Activated naive CD8-positive, alpha-beta T cell treated with anti-CD3 and anti-CD28 coated beads, Interleukin-2, amount 10 ng/mL, durations not matched to agents 7 days and 5 days (primary cell): ENCODE measurements at regions not wholly inside any gene's neighbourhood (a gene's known extent, or its start where the extent isn't known, plus 50 kb on each side); places are given as distances from the start of the nearest gene placed in this dataset.

Experiments used
- ATAC-seq: fragments of 150-1000 bp; cut with Tn5 transposase; one replicate; pipeline ENCODE4 v1.10.0; 2021; ENCODE audit warnings: low read depth, moderate library complexity
- POLR2A ChIA-PET: fragments of 350-600 bp; sonication (Branson Sonifier 250); formaldehyde crosslinking; loops from one replicate; lab custom pipeline; 2021; ENCODE audit warnings: antibody characterized with exemption; lab: Charles Lee
- DNase-seq: peaks from one replicate; pipeline ENCODE4 v3.0.0; 2021
- H3K27ac Mint-ChIP-seq: one replicate; pipeline ENCODE4 v1.8.0; 2022; ENCODE audit warnings: mild to moderate bottlenecking, mixed read lengths
- H3K27me3 Mint-ChIP-seq: one replicate; pipeline ENCODE4 v1.8.0; 2022; ENCODE audit warnings: mild to moderate bottlenecking, moderate library complexity, mixed read lengths
- H3K36me3 Mint-ChIP-seq: one replicate; pipeline ENCODE4 v1.8.0; 2021; ENCODE audit warnings: mild to moderate bottlenecking, mixed read lengths
- H3K4me1 Mint-ChIP-seq: one replicate; pipeline ENCODE4 v1.8.0; 2021; ENCODE audit warnings: mixed read lengths
- H3K4me3 Mint-ChIP-seq: one replicate; pipeline ENCODE4 v1.8.0; 2022; ENCODE audit warnings: mild to moderate bottlenecking, moderate library complexity, mixed read lengths
- H3K9me3 Mint-ChIP-seq: one replicate; pipeline ENCODE4 v1.8.0; 2021; ENCODE audit warnings: mixed read lengths

DNA sequence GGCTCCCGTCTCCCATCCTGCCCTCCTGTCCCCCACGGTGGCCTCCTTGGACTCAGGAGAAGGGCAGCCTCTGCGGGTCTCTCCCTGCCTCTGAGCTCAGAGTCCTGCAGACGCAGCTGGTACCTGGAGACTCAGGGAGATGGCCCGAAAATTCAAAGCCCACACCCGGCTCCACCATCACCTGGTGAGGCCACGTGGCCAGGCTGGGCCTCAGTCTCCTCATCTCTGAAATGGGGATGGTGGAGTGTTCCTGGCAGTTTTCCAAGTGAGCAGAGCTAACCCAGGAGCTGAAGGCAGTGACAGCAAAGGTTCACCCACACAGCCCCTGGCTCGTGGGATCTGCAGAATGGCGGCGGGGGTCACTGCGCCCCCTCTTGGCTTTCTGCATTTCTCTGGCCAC, 62.1 kb upstream of the RXRA start:
- no peaks in the 10 kb centered on the region for H3K9me3 Mint-ChIP-seq
- no peak overlapping the region for H3K4me3 Mint-ChIP-seq
- no peaks in the 10 kb centered on the region for H3K36me3 Mint-ChIP-seq
- peaks cover 15% of the 10 kb centered on the region for H3K27me3 Mint-ChIP-seq
- ATAC-seq = no peak
- no peak for DNase-seq
- peaks cover 2% of the 10 kb centered on the region for H3K4me1 Mint-ChIP-seq
- POLR2A ChIA-PET = no interaction called here
- H3K27ac Mint-ChIP-seq = no peak overlapping the region

DNA sequence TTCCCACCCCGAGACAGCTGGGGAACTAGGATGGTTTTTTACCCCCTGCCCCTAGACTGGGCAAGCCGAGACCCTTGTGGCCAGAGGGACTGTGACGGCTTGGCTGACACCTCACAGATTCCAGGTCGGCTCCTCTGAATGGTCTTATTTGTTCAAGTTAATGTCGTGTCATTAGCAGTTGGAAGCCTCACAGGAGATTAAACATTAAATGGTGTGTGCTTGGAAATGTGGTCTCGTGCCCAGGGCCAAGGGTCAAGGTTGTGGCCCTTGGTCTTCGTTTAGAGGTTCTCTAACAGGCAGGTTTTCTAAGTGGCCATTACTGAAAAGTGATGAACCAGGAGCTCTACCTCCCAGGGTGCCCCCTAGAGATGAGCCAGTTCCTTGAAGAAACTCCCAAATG, 61.2 kb upstream of the RXRA start:
- peaks cover 2% of the 10 kb centered on the region for H3K4me1 Mint-ChIP-seq
- peaks cover 19% of the 10 kb centered on the region for H3K27me3 Mint-ChIP-seq
- no peak for DNase-seq
- H3K27ac Mint-ChIP-seq = no peak overlapping the region
- POLR2A ChIA-PET = no interaction called here
- H3K4me3 Mint-ChIP-seq = no peak overlapping the region
- H3K36me3 Mint-ChIP-seq = no peaks in the 10 kb centered on the region
- ATAC-seq = no peak
- no peaks in the 10 kb centered on the region for H3K9me3 Mint-ChIP-seq

- Mint-ChIP-seq H3K27me3 (peaks cover 23% of the 10 kb centered on the region), H3K4me1 (peaks cover 2% of the 10 kb centered on the region), H3K27ac (peak overlapping the region; percentile 0), H3K9me3 (no peaks in the 10 kb centered on the region), H3K4me3 (no peak overlapping the region), H3K36me3 (no peaks in the 10 kb centered on the region)
- ATAC-seq (no peak), DNase-seq (no peak)
- POLR2A ChIA-PET = no interaction called here
Observed at GRCh38 chr9:134266418-134266817, 59.8 kb upstream of the RXRA start.

- H3K4me3 Mint-ChIP-seq = no peak overlapping the region
- H3K27me3 Mint-ChIP-seq = peaks cover 24% of the 10 kb centered on the region
- no peak for DNase-seq
- POLR2A ChIA-PET = no interaction called here
- no peak for ATAC-seq
- H3K4me1 Mint-ChIP-seq = peaks cover 2% of the 10 kb centered on the region
- H3K36me3 Mint-ChIP-seq = no peaks in the 10 kb centered on the region
- no peaks in the 10 kb centered on the region for H3K9me3 Mint-ChIP-seq
- no peak overlapping the region for H3K27ac Mint-ChIP-seq
Observed at GRCh38 chr9:134267305-134267880, 58.9 kb upstream of the RXRA start.

- H3K27ac Mint-ChIP-seq = no peak overlapping the region
- peaks cover 24% of the 10 kb centered on the region for H3K27me3 Mint-ChIP-seq
- peaks cover 2% of the 10 kb centered on the region for H3K4me1 Mint-ChIP-seq
- no peaks in the 10 kb centered on the region for H3K36me3 Mint-ChIP-seq
- no peaks in the 10 kb centered on the region for H3K9me3 Mint-ChIP-seq
- DNase-seq (no peak), ATAC-seq (peak; percentile 25)
- POLR2A ChIA-PET = interaction anchor here (0.6 kb wide), 1 partner anchor 313 kb away, joined by 3 read pairs; no protein-coding TSS in a partner anchor
- no peak overlapping the region for H3K4me3 Mint-ChIP-seq
Observed at GRCh38 chr9:134267881-134268724, 58.2 kb upstream of the RXRA start.

DNA sequence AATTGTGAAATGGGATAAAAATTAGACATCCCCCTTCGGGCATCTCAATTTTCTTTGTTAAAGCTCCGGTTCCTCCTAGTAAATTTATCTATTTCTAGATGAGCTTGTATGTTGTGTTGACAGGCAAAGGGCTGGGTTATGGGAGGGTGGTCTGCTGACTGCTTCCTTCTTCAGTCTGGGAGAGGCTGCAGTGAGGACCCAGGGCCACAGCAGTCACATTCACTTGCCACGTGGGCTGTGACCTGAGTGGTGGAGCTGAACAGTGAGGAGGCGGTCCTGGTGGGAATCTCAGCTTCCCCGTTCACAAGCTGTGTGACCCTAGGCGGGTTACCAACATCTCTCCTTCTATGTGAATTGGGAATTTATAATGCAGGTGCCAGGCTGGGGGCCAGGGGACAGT, 57.5 kb upstream of the RXRA start:
- no peak for DNase-seq

DNA sequence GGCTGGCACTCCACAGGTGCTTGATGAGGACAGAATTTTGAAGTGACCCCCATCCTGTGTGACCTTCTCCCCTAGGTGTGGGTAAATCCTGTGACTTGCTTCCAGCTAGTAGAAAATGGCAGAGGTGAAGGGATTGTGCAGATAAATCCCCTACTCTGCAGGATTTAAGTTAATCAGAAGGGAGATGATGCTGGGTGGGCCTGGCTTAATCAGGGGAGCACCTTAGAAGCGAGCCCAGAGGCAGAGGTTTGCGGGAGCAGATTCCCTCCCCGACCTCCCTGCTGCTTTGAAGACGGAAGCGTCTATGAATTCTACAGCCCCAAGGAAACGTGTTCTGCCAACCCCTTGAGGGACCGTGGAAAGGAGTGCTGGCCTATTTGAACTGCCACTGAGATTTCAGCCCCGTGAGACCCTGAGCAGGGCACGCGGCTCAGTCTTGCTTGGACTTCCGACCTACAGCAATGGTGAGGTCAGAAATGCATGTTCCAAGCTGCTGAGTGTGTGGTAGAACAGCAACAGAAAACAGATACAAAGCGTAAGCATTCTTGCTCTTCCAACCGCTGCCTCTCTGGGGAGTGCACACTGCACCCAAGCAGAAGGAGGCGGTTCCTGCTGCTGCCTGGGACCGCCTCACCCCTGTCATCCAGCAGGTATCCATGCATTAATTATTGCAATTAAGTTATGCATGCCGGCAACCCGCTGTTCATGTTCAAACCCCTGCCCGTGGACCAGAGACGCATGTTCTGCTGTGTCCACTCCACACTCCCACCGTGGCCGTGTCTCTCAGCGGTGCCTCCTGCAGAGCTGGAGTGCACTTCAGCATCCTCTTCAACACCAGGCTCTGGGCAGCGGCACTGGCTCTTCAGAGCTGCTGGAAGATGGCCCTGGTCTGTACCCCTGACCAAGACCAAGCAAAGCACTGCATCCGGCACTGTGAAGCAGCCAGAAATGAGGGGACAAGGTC, 54.6 kb upstream of the RXRA start:
- H3K9me3 Mint-ChIP-seq = no peaks in the 10 kb centered on the region
- no peak for ATAC-seq
- peaks cover 19% of the 10 kb centered on the region for H3K27me3 Mint-ChIP-seq
- peaks cover 2% of the 10 kb centered on the region for H3K4me1 Mint-ChIP-seq
- no peak overlapping the region for H3K27ac Mint-ChIP-seq
- no peak for DNase-seq
- POLR2A ChIA-PET = no interaction called here
- no peak overlapping the region for H3K4me3 Mint-ChIP-seq
- H3K36me3 Mint-ChIP-seq = no peaks in the 10 kb centered on the region

More for the DNA sequence above, 57.5 kb upstream of the RXRA start:
- H3K4me3 Mint-ChIP-seq = no peak overlapping the region
- peaks cover 2% of the 10 kb centered on the region for H3K4me1 Mint-ChIP-seq
- H3K27ac Mint-ChIP-seq = no peak overlapping the region
- peaks cover 21% of the 10 kb centered on the region for H3K27me3 Mint-ChIP-seq
- POLR2A ChIA-PET = interaction anchor here (0.6 kb wide), 1 partner anchor 313 kb away, joined by 3 read pairs; no protein-coding TSS in a partner anchor
- ATAC-seq = no peak
- H3K36me3 Mint-ChIP-seq = no peaks in the 10 kb centered on the region
- H3K9me3 Mint-ChIP-seq = no peaks in the 10 kb centered on the region

DNA sequence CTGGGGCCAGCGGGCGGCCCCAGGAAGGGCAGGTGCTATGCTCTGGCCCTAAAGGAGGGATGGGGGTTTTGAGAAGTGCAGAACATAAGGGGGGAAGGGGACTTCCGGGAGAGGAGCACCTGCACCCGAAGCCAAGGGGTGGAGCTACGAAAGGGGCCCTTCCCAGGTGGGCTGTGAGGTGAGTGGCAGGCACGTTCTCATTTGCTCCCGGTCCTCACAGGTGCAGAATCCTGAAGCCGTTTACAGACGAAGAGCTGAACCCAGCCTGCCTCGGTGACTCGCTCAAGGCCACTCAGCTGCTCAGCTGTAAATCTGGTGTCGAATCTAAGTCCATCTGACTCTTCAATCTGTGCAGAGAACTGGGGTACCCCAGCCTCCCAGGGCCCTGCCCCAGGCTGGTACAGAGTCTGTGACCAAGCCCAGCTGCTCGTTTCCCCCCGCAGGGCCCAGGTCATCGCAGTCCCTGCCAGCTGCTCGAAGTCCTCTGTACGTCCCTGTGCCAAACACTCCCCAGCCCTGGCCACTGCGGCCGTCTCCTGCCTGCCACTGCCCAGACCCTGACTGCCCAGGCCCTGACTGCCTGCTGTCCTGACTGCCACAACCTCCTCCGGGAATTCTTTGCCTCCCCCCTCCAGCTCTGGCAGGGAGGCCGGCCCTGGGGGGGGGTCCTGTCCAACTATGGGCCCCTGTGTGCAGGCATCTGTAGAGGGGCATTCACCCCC, 53.8 kb upstream of the RXRA start:
- Mint-ChIP-seq H3K4me1 (peaks cover 2% of the 10 kb centered on the region), H3K4me3 (no peak overlapping the region), H3K27me3 (peaks cover 25% of the 10 kb centered on the region), H3K27ac (no peak overlapping the region), H3K9me3 (no peaks in the 10 kb centered on the region), H3K36me3 (no peaks in the 10 kb centered on the region)
- ATAC-seq (no peak), DNase-seq (no peak)
- POLR2A ChIA-PET = no interaction called here

DNA sequence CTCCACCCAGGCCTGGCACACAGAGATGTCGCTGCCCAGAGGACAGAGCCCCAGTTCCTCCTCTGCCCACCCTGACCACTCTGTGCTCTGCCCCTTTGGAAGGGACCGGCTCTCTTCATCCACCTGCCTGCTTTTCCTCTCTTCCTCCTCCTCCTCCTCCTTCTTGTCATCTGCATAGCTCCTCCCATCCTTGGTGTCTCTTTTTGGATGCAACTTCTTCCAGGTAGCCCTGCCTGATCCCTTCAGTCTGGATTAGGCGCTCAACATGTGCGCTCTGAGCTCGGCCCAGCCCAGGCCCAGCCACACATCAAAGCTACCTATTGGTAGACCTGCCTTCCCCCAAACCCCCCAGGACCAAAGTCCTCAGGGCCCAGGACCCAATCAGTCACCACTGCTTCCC, 52.6 kb upstream of the RXRA start:
- H3K27ac Mint-ChIP-seq = no peak overlapping the region
- POLR2A ChIA-PET = no interaction called here

GRCh38 chr9:134275375-134275774, 50.9 kb upstream of the RXRA start:
- POLR2A ChIA-PET = no interaction called here
- Mint-ChIP-seq H3K27ac (no peak overlapping the region), H3K27me3 (peaks cover 13% of the 10 kb centered on the region), H3K4me3 (no peak overlapping the region), H3K9me3 (no peaks in the 10 kb centered on the region), H3K36me3 (no peaks in the 10 kb centered on the region), H3K4me1 (no peaks in the 10 kb centered on the region)
- no peak for DNase-seq
- ATAC-seq = no peak

More for the DNA sequence above, 52.6 kb upstream of the RXRA start:
- no peak for ATAC-seq
- DNase-seq = no peak
- H3K36me3 Mint-ChIP-seq = no peaks in the 10 kb centered on the region
- no peaks in the 10 kb centered on the region for H3K9me3 Mint-ChIP-seq
- H3K27me3 Mint-ChIP-seq = peaks cover 18% of the 10 kb centered on the region
- H3K4me1 Mint-ChIP-seq = no peaks in the 10 kb centered on the region
- H3K4me3 Mint-ChIP-seq = no peak overlapping the region

DNA sequence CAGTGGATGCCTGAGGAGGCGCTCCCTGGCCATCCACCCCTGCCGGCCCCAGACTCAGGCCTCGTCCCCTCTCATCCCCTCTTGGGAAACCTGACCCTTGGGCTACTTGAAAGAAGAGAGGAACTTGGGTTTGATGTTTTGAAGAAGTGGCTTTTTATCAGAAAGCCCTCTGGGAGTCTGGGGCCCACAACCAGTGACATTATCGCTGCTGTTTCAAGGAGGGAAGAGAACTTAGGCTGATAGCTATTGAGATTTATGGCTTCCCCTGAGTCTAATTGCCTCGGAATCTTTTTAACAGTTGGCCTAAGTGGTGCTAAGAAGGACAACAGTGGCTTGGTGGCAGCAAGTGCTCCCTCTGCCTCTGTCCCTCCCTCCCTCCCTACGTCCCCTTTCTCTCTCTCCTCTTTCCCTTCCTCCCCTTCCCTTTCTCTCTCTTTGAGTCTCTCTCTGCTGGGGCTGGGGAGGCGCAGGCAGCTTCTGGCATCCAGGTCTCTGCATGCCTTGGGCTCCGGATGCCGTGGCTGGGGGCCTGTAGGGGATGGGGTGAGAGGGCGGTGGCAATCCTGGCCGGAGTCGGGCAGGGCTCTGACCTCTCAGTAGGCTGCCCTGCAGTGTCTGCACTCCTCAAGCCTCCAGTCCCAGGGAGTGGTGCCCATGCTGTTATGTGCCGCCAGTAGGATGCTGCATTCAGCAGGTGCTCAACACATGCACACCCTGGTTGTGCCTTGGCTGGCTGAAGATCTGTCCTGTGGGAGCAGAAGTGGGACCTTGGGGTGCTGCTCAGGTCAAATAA, 49.6 kb upstream of the RXRA start:
- Mint-ChIP-seq H3K27ac (no peak overlapping the region), H3K9me3 (no peaks in the 10 kb centered on the region), H3K27me3 (peaks cover 8% of the 10 kb centered on the region), H3K36me3 (no peaks in the 10 kb centered on the region), H3K4me3 (no peak overlapping the region), H3K4me1 (no peaks in the 10 kb centered on the region)
- DNase-seq (no peak), ATAC-seq (no peak)
- POLR2A ChIA-PET = no interaction called here
